Fibroblast of skin of left quadriceps (primary cell): ENCODE measurements at regions not wholly inside any gene's neighbourhood (a gene's known extent, or its start where the extent isn't known, plus 50 kb on each side); places are given as distances from the start of the nearest gene placed in this dataset.

Source experiments
- DNase-seq, 2 experiments: peaks; one replicate each; pipeline ENCODE4 v3.0.0-alpha.2; 2013; ENCODE audit warnings: low read depth in 2 of 2

DNA sequence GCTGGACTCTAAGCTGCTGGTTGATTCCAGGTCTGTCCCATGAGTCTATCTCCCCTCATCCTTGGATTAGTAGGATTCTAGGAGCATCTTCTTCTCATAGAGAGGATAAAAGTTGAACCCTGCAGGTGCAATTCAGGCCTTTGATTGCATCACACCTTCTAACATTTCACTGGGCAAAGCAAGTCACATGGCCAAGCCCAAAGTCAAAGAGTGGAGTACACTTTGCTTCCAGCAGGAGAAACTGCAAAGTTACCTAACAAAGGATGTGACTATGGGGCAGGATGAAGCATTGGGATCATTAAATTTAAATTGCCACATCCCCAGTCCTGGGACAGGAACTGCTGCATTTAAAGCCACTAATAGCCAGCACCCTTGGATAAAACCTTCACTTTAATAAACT lies 51.0 kb upstream of the EGFLAM start:
- DNase-seq: peak in 1 of 2 experiments; percentile 0

- DNase-seq: no peak
Observed at GRCh38 chr5:38202741-38203140, 55.6 kb upstream of the EGFLAM start.

DNA sequence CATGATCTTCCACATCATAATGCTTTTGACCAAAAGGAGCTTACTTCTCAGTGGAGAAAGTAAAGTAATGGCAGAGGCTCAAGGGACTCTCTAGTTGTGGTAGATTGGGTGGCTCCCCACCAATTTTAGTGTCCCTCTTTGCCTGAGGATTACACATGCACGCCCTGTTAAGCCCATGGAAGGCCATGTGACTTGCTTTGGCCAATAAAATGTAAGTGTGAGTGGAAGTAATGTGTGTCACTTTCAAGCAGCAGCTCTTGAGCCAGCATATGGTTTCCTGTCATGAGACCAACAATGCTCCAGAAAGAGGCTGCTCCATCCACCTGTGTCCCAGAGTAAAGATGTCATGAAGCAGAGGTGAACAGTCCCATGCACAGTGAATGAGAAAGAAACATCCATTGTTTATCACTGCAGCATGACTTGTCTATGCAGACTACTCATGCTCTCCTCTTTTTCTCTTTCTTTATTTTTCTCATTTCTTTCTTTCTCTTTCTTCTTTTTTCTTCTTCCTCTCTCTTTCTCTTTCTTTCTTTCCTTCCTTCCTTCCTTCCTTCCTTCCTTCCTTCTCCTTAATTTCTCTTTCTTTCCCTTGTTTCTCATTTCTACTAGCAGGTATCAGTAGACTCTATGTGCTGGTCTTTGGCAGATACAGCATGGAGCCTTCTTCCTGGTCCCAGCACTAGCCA lies 57.3 kb upstream of the EGFLAM start:
- no peak for DNase-seq

DNA sequence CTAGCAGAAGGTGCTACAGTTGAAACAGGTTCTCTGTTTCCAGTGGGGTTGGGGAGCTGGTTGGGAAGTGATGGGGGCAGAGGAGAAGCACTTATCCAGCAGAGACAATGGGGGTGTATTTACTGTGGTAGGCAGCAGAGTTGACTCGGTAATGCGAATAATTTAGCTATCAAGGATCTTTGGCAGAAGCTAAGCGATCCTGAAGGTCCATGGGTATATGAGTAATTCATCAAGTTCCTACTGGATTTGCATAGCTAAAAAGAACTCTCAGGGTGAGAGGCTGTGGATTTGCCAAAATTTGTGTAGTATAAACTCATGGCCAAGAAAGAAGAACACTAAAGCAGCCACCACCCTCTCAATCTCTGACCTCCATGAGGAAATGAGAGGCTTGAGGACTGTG lies 61.2 kb upstream of the EGFLAM start:
- DNase-seq: no peak

DNA sequence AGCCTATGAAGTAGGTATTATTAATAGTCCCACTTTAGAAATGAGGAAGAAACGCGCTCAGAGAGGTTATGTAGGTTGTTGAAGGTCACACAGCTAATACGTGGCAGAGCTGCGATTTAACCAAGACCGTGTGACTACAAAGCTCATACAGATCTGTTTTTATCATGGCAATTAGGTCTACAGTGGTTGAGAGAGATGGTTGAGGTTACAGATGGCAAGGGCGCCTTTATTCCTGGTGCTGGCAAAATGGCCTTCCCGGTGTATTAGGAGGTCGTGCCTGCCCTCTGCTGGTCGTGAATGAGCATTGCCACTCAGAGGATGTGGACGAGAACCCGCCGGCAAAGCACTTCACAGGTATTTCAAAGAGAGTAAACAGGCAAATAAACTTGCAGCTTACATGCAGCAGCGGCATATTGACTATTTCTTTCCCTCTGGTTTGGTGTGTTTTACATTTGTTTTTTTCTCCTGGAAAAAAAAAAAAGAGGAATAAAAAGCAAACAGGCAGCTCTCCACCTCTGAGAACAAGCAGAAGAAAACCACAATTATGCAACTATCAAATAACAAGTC lies 65.3 kb upstream of the EGFLAM start:
- peak; percentile 26 to 39 for DNase-seq

GRCh38 chr5:38191693-38192092 lies 66.7 kb upstream of the EGFLAM start:
- DNase-seq: no peak

DNA sequence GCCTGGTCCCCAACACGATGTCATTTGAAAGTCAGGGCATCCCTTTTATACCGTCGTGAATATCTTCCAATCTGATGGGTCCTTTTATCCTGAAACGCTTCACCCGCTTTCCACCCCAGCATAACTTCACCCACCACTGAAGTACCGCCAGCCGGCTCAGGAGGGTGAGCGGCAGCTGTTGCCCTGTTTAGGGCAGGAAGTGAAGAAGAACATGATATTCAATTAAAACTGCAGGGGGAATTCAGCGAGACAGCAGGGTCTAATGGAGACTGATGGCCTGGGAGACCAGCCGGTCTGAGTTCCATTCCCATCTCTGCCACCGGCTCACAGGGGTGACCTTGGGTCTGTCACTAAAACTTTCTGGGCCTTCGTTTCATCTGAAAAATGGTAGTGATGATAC lies 68.2 kb upstream of the EGFLAM start:
- no peak for DNase-seq

- no peak for DNase-seq
Observed at GRCh38 chr5:38189081-38189504, 69.3 kb upstream of the EGFLAM start.

DNA sequence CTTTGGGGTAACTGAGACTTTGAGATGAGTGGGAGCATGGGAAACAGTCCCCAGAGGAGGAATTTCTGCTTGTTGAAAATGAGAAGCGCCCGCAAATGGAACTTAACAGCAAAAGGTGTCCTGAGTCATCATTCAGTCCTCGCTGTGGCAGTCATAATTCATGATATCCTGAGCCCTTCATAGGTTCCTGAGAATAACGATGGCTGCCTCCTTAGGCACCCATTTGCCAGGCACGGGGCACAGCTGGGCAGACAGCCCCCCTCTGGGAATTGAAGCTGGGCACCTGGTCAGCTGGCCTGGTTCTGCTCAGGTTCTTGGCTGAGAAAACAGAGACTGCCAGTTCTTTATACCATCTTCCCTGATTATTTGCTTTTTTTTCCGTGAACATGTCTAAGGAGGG lies 69.8 kb upstream of the EGFLAM start:
- no peak for DNase-seq

DNA sequence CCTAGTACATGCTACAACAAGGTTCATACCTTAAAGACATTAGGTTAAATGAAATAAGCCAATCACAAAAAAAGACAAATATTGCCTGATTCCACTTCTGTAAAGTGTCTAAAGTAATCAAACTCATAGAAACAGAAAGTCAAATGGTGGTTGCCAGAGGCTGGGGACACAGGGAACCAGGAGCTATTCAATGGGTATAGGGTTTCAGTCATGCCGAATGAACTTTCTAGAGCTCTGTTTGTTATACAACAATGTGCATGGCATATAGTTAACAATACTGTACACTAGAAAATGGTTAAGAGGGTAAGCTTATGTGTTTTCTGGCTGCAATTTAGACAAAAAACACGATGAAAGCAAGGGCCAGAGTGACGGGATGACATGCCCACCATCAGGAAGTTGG lies 70.8 kb upstream of the EGFLAM start:
- no peak for DNase-seq

DNA sequence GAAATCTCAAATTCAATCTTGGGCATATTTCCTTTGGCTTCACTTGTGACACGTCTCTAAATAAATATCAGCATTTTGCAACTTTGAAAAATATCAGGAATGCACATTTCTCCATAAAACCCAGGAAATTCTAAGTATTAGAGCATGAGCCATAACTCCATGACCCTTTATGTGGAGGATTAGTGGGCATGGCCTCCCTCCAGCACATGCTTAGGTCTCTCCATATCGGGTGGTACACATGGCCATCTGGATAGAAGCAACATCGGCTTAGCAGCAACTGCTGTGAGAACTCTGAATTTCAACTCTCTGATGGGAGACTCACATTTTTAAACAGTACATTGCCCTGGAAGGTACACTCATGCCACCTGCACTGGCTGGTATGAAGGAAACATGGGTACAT lies 73.7 kb upstream of the EGFLAM start:
- DNase-seq: no peak

GRCh38 chr5:38182991-38183390 lies 75.4 kb upstream of the EGFLAM start:
- no peak for DNase-seq

DNA sequence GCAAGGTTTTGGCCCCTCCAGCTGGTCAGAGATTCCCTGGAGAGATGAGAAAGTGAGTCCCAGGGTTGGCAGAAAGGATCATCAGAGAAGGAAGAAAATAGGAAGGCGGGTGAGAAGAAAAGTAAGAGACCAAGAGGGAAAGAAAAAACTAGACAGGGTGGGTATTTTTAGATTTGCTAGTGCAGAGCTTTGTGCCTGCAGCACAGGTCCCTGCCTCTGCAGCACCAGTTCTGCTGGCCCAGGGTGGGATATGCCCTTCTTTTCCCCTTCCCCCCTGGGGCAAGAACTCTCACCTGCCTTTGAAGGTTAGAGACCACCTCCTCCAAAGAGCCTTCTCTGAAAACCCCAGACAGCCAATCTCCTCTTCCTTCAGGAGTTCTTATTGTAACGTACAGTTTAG lies 90.3 kb upstream of the EGFLAM start:
- no peak for DNase-seq

DNA sequence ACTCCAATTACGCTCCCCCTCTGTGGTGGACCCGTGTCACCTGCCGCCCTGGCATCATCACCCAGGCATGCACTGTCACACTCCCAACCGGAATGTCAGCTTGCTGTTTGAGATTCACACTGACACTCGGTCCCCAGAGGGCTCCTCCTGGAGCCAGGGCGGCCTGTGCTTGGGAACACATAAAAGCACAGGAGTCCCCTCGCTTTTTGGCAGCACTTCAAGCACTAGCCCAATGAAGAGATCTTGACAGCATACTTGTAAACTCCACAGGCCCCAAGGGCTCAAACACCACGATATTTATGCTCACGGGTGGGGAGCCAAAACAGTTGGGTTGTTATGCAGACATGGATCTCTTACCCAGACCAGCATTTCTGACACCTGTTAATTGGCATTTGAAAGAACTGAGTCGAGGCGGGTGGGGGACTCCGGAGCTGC lies 90.8 kb upstream of the EGFLAM start:
- no peak for DNase-seq

- DNase-seq: no peak
Observed at GRCh38 chr5:38166832-38167231, 91.5 kb upstream of the EGFLAM start.

DNA sequence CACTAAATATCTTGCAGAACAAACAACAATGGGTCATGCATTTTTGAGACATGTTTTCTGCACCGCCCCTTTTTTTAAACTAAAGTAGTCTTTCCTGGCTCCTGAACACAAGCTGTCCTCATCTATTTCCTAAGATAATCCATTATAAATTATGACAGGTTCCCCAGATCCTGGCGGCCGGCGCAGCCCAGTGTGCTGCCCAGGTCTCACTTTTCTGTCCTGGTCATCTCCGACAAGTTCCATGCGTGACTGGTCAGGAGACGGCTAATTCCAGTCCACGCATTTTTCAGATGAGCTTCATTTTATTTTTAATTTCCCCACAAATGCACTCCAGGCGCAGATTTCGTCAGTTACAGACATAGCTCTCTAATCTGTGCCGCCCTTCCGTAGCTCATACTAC lies 92.9 kb upstream of the EGFLAM start:
- DNase-seq: no peak

DNA sequence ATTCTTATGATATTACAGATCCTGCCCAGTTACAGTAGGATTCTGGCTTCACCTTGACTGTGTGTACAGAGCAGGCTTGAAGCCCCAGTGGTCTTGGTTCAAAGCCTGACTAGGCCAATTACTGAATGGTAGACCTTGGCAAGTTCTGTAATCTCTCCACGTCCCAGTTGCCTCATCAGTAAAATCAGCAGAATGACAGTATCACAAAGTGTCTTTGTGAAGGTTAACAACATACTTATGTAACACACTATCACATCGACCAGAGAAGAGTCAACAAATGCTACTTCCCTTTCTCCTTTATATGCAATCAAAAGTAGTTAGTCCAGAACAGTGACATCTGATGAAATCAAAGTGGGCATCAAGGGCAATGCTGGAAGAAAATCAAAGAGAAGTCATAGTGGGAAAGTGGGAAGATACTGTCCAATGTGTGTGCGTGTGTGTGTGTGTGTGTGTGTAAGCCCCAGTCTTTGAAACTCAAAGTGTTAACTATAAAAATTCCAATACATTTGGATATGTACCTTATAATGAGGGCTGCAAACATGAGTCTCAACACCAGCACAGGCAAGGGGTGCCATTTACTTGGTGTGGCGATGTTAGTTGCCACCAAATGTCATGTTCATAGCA lies 93.5 kb upstream of the EGFLAM start:
- DNase-seq: no peak

DNA sequence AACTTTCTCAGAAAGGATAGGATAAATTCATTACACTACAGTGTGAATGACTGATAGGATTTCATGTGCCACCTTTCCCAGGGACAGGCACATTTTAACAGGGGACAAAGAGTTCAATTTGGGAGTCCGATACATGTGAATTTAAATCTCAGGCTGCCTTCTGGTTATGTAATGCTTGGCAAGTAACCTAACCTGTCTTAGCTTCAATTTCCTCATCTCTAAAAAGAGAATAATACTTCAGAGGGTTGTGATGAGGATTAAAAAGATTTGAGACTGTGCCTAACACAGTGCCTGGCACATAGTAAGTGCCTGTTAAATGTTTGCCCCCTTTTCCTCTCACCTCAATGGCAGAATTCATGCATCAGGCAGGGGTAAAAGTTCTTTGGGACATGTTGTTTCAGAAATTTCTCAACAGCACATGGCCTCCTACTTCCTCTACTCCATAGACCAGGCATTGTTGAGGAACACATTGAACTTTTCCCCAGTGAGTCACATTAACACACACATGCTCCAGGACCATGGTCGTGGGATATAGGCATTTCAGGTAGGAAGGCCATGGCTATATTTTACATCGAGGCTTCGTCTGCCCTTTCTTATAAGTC lies 94.6 kb upstream of the EGFLAM start:
- no peak for DNase-seq

DNA sequence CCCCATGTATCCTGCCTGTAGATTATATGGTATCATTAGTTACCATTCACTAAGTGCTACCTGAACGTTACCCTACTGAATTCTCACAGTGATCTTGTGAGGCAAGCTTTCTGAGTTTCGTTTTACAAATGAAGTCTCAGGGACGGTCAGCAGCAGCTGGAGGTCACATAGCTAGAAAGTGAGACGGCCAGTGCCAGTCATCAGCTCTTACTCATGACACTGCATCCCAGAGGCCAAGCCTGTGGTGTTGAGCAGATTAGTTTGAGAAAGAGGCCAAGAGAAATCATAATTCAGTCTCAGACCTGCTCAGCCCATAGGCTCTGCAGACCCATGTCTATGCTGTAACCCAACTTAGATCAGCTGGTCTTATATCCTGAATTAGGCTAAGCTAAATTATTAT lies 95.7 kb upstream of the EGFLAM start:
- no peak for DNase-seq

DNA sequence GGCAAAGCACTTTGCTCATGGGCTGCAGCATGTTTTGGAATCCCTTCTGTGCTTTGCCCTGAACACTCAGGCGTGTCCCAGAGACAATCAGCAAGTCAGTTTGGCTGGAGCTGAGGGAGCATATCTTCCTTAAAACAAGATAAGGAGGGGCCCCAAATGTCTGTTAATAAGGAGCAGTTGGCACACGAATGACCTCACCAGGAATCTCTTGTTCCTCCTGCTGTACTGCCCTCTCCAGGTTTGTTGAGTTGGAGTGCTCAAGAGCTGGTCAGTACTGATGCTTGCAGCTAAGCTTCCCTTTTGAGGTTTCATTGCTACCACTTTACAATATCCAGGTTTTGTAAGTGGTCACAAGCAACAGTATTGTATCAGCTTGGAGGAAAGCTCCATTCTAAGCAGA lies 101.3 kb upstream of the EGFLAM start:
- DNase-seq: no peak

GRCh38 chr5:38154615-38155204 lies 103.6 kb upstream of the EGFLAM start:
- no peak for DNase-seq

GRCh38 chr5:38151878-38152277 lies 106.5 kb upstream of the EGFLAM start:
- DNase-seq: no peak

DNA sequence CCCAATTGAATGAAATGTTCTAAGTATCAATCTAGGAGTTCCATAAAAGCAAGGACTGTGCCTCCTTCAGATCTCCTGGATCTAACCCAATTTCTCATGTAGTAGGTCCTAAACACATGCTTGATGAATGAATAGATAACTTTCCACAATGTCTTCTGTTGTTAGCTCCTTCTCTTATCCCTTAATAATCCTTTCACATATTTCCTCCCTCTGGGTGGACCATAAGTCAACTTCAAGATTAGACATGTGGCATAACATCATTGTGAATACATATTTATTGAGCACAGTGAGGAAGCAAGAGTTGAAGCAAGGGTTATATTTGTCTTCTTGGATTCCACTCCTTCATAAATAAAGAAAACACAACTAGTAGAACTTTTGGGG lies 108.6 kb upstream of the EGFLAM start:
- no peak for DNase-seq
